ENCODE measurements at regions not wholly inside any gene's neighbourhood (a gene's known extent, or its start where the extent isn't known, plus 50 kb on each side); places are given as distances from the start of the nearest gene placed in this dataset.
A peak's percentile ranks its signal among the peaks of the same experiment; 100 is the strongest.

DNA sequence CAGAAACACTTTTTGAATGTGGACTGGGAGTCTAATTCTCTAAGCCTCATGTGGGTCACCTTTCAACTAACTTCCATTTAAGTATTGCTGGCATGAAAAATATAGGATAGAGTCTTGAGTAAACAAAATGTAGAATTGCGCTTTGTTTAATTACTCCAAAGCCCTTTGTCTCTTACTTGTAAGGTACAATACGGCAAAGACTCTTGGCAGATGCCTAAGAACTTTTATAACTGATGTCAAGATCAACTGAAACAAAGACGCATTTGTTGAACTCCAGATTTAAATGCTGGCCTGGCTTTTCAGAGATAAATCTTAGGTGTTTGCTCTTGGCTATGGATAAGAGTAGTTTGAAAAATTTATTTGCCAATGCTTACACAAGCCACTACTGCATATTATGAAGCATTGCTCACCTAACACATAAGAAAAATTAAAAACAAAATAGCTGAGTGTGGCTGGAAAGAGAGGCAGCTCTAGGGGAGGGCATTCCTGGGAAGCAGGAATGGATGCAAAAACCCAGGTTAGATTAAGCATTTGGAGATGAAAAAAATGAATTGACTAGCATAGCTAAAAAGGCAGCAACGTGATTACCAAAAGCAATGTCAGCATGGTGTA is 107.3 kb upstream of the STARD13 start:
- peak; percentile 37; the same call in 1 of the 2 replicates for TF ChIP-seq TCF7L2 (IDR thresholded peaks at IDR 0.05; ENCODE audit: low read depth, low read length)
- TF ChIP-seq, protein P1, sequence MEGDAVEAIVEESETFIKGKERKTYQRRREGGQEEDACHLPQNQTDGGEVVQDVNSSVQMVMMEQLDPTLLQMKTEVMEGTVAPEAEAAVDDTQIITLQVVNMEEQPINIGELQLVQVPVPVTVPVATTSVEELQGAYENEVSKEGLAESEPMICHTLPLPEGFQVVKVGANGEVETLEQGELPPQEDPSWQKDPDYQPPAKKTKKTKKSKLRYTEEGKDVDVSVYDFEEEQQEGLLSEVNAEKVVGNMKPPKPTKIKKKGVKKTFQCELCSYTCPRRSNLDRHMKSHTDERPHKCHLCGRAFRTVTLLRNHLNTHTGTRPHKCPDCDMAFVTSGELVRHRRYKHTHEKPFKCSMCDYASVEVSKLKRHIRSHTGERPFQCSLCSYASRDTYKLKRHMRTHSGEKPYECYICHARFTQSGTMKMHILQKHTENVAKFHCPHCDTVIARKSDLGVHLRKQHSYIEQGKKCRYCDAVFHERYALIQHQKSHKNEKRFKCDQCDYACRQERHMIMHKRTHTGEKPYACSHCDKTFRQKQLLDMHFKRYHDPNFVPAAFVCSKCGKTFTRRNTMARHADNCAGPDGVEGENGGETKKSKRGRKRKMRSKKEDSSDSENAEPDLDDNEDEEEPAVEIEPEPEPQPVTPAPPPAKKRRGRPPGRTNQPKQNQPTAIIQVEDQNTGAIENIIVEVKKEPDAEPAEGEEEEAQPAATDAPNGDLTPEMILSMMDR (IDR thresholded peaks at IDR 0.05), result no peak
- TF ChIP-seq POLR2AphosphoS5 (IDR thresholded peaks at IDR 0.05; ENCODE audit: low read depth, low read length), result no peak
- TF ChIP-seq SIN3A (IDR thresholded peaks at IDR 0.05; ENCODE audit: borderline replicate concordance, insufficient read depth, low read depth, low read length), result no peak
- no peak for DNase-seq (ENCODE audit: low read depth, low spot score)
- no TSS peak for BruUV-seq (replicated peaks)
- Histone ChIP-seq H3K4me3 (ENCODE audit: low read depth in 2 of 2, low read length in 2 of 2) (no peak overlapping the region), H3K4me1 (ENCODE audit: control insufficient read depth, insufficient read depth, low read length) (no peaks in the 10 kb centered on the region), H3K9me3 (ENCODE audit: control insufficient read depth, insufficient read depth, low read depth, low read length) (no peaks in the 10 kb centered on the region), H3K36me3 (ENCODE audit: control insufficient read depth, insufficient read depth, low read length) (no peaks in the 10 kb centered on the region), H3K27me3 (ENCODE audit: control insufficient read depth, insufficient read depth, low read length) (no peaks in the 10 kb centered on the region), H3K27ac (ENCODE audit: low read length) (no peak overlapping the region)
- ChIA-PET CTCF (no interaction called here), POLR2A (no interaction called here)
- ATAC-seq, result no peak; the same call in 1 of the 2 replicates
- intact Hi-C loops (cut with micrococcal nuclease; ENCODE audit: unreplicated experiment) (no loop called here), in situ Hi-C loops (cut with HindIII; ENCODE audit: low pct_unique_long_range_greater_than_20kb, low sequenced_read_pairs) (no loop called here)

DNA sequence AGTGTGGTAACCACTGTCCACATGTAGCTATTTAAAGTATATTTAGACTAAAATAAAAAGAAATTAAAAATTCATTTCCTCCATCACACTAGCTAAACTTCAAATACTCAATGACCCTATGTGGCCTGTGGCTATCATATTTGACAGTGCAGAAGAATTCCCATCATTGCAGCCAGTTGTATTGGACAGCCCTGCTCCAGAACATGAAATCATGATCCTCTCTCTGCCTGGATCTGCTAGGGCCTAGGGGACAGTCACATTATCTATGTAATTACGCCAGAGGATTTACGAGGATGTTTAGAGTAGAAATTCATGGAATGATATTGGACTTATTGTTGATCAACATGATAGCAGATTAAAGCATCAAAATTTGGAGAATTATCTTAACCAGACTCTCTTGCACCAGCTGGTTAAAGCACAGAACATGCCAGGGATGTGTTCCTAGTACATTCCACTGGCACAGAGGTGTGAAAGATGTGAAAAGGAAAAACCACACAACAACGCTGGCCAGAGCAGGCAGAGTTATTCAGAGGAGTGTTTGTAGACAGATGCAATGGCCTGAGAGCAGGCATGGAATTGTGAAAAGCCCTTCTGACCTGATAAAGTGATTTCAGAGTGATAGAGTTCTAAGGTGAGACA is 108.9 kb upstream of the STARD13 start:
- no peak for TF ChIP-seq POLR2AphosphoS5 (IDR thresholded peaks at IDR 0.05; ENCODE audit: low read depth, low read length)
- TF ChIP-seq TCF7L2 (IDR thresholded peaks at IDR 0.05; ENCODE audit: low read depth, low read length), result no peak
- TF ChIP-seq, protein P2, sequence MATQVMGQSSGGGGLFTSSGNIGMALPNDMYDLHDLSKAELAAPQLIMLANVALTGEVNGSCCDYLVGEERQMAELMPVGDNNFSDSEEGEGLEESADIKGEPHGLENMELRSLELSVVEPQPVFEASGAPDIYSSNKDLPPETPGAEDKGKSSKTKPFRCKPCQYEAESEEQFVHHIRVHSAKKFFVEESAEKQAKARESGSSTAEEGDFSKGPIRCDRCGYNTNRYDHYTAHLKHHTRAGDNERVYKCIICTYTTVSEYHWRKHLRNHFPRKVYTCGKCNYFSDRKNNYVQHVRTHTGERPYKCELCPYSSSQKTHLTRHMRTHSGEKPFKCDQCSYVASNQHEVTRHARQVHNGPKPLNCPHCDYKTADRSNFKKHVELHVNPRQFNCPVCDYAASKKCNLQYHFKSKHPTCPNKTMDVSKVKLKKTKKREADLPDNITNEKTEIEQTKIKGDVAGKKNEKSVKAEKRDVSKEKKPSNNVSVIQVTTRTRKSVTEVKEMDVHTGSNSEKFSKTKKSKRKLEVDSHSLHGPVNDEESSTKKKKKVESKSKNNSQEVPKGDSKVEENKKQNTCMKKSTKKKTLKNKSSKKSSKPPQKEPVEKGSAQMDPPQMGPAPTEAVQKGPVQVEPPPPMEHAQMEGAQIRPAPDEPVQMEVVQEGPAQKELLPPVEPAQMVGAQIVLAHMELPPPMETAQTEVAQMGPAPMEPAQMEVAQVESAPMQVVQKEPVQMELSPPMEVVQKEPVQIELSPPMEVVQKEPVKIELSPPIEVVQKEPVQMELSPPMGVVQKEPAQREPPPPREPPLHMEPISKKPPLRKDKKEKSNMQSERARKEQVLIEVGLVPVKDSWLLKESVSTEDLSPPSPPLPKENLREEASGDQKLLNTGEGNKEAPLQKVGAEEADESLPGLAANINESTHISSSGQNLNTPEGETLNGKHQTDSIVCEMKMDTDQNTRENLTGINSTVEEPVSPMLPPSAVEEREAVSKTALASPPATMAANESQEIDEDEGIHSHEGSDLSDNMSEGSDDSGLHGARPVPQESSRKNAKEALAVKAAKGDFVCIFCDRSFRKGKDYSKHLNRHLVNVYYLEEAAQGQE (IDR thresholded peaks at IDR 0.05; ENCODE audit: insufficient read depth in 1 of 2, low read depth in 2 of 2, low read length in 1 of 2), result no peak
- no peak for TF ChIP-seq SIN3A (IDR thresholded peaks at IDR 0.05; ENCODE audit: borderline replicate concordance, insufficient read depth, low read depth, low read length)
- TF ChIP-seq, protein P1 (IDR thresholded peaks at IDR 0.05), result no peak

More for the DNA sequence above, 108.9 kb upstream of the STARD13 start:
- Histone ChIP-seq H3K4me1 (ENCODE audit: control insufficient read depth, insufficient read depth, low read length) (no peaks in the 10 kb centered on the region), H3K36me3 (ENCODE audit: control insufficient read depth, insufficient read depth, low read length) (no peaks in the 10 kb centered on the region), H3K4me3 (ENCODE audit: low read depth in 2 of 2, low read length in 2 of 2) (no peak overlapping the region), H3K27ac (ENCODE audit: low read length) (no peak overlapping the region), H3K9me3 (ENCODE audit: control insufficient read depth, insufficient read depth, low read depth, low read length) (no peaks in the 10 kb centered on the region), H3K27me3 (ENCODE audit: control insufficient read depth, insufficient read depth, low read length) (no peaks in the 10 kb centered on the region)
- ATAC-seq (no peak), DNase-seq (ENCODE audit: low read depth, low spot score) (no peak)
- BruUV-seq (replicated peaks), result no TSS peak
- ChIA-PET POLR2A (no interaction called here), CTCF (no interaction called here)
- in situ Hi-C loops (cut with HindIII; ENCODE audit: low pct_unique_long_range_greater_than_20kb, low sequenced_read_pairs), result no loop called here
- intact Hi-C loops (cut with micrococcal nuclease; ENCODE audit: unreplicated experiment), result no loop called here

All from Panc1 (cell line).